Neural cell (in vitro differentiated cells): ENCODE measurements at regions not wholly inside any gene's neighbourhood (a gene's known extent, or its start where the extent isn't known, plus 50 kb on each side); places are given as distances from the start of the nearest gene placed in this dataset.

ENCODE experiments used
- H2AFZ ChIP-seq: fragments of 200-600, 300-800 bp; sonication (generic), shearing (Covaris generic); 2 replicates; pipeline ENCODE4 v1.6.0; 2014; ENCODE audit warnings: low read depth, mild to moderate bottlenecking, antibody characterized with exemption, low read length, moderate library complexity
- H3F3A ChIP-seq: fragments of 200-600 bp; shearing (Covaris generic); 2 replicates; pipeline ENCODE4 v1.6.1; 2016; ENCODE audit warnings: mild to moderate bottlenecking, moderate library complexity, mixed read lengths, antibody characterized with exemption, low read length; ENCODE audit not compliant: insufficient read depth, poor library complexity, severe bottlenecking
- H3K27ac ChIP-seq: fragments of 200-600, 300-800 bp; sonication (generic), shearing (Covaris generic); 2 replicates; pipeline ENCODE4 v1.5.1; 2014; ENCODE audit warnings: mild to moderate bottlenecking, low read length, moderate library complexity
- H3K27me3 ChIP-seq: fragments of 300-800, 200-600 bp; sonication (generic), shearing (Covaris generic); 2 replicates; pipeline ENCODE4 v1.6.0; 2014; ENCODE audit warnings: mild to moderate bottlenecking, low read depth, low read length, moderate library complexity; ENCODE audit not compliant: insufficient read depth
- H3K36me3 ChIP-seq: fragments of 300-800, 200-600 bp; sonication (generic), shearing (Covaris generic); 2 replicates; pipeline ENCODE4 v1.5.1; 2014; ENCODE audit warnings: mild to moderate bottlenecking, antibody characterized with exemption, low read length, moderate library complexity; ENCODE audit not compliant: insufficient read depth
- H3K4me2 ChIP-seq: fragments of 300-800, 200-600 bp; sonication (generic), shearing (Covaris generic); 2 replicates; pipeline ENCODE4 v1.6.0; 2014; ENCODE audit warnings: mild to moderate bottlenecking, low read length
- H3K4me3 ChIP-seq: fragments of 300-800, 200-600 bp; sonication (generic), shearing (Covaris generic); 2 replicates; pipeline ENCODE4 v1.5.1; 2014; ENCODE audit warnings: mild to moderate bottlenecking, low read length, moderate library complexity
- H3K79me2 ChIP-seq: fragments of 200-600 bp; shearing (Covaris generic); replicated peaks from 2 replicates; pipeline ENCODE4 v1.6.0; 2014; ENCODE audit warnings: mild to moderate bottlenecking, low read length, moderate library complexity; ENCODE audit not compliant: insufficient read depth
- H3K9ac ChIP-seq: fragments of 300-800, 200-600 bp; sonication (generic), shearing (Covaris generic); 2 replicates; pipeline ENCODE4 v1.6.1; 2016; ENCODE audit warnings: mild to moderate bottlenecking, low read length, mixed read lengths
- H3K9me2 ChIP-seq: fragments of 200-600 bp; shearing (Covaris generic); 2 replicates; pipeline ENCODE4 v1.6.1; 2016; ENCODE audit warnings: mild to moderate bottlenecking, low read length, mixed read lengths; ENCODE audit not compliant: insufficient read depth
- H3K9me3 ChIP-seq: fragments of 200-600, 300-800 bp; sonication (generic), shearing (Covaris generic); 2 replicates; pipeline ENCODE4 v1.6.1; 2016; ENCODE audit warnings: mild to moderate bottlenecking, mixed run types, low read length, moderate library complexity, mixed read lengths
- H4K20me1 ChIP-seq: fragments of 200-600 bp; shearing (Covaris generic); 2 replicates; pipeline ENCODE4 v1.6.1; 2016; ENCODE audit warnings: mild to moderate bottlenecking, mixed run types; ENCODE audit not compliant: insufficient read depth
- CTCF ChIP-seq: fragments of 450-650 bp; IDR thresholded peaks from 2 replicates; pipeline ENCODE4 v1.5.1; 2014; ENCODE audit warnings: antibody characterized with exemption, mild to moderate bottlenecking, moderate library complexity; ENCODE audit not compliant: poor library complexity, severe bottlenecking
- EP300 ChIP-seq: fragments of 450-650 bp; conservative IDR thresholded peaks from 2 replicates; pipeline ENCODE4 v1.6.1; 2014; ENCODE audit warnings: antibody characterized with exemption, mild to moderate bottlenecking, moderate library complexity; ENCODE audit not compliant: poor library complexity, severe bottlenecking
- EZH2 ChIP-seq: fragments of 200-600, 300-800 bp; shearing (Covaris generic), sonication (generic); IDR thresholded peaks from 2 replicates; pipeline ENCODE4 v1.6.1; 2014; ENCODE audit warnings: antibody characterized with exemption, low read length, borderline replicate concordance, mild to moderate bottlenecking; ENCODE audit not compliant: insufficient read depth, poor library complexity, severe bottlenecking
- MXI1 ChIP-seq: fragments of 450-650 bp; conservative IDR thresholded peaks from 2 replicates; pipeline ENCODE4 v1.6.1; 2014; ENCODE audit warnings: antibody characterized with exemption, mild to moderate bottlenecking; ENCODE audit not compliant: poor library complexity, severe bottlenecking
- POLR2AphosphoS5 ChIP-seq: IDR thresholded peaks from 2 replicates; pipeline ENCODE4 v1.6.1; 2012
- RAD21 ChIP-seq: fragments of 450-650 bp; conservative IDR thresholded peaks from 2 replicates; pipeline ENCODE4 v1.6.1; 2014; ENCODE audit warnings: antibody characterized with exemption, mild to moderate bottlenecking, moderate library complexity
- REST ChIP-seq: IDR thresholded peaks from 2 replicates; pipeline ENCODE4 v1.6.1; 2012; ENCODE audit warnings: borderline replicate concordance
- SMC3 ChIP-seq: fragments of 450-650 bp; conservative IDR thresholded peaks from 2 replicates; pipeline ENCODE4 v1.6.1; 2014; ENCODE audit warnings: antibody characterized with exemption, mild to moderate bottlenecking, moderate library complexity; ENCODE audit not compliant: poor library complexity
- TAF1 ChIP-seq: IDR thresholded peaks from 2 replicates; pipeline ENCODE4 v1.6.1; 2012; ENCODE audit warnings: low read depth

GRCh38 chr3:42022355-42022754, 60.5 kb upstream of the ULK4 start:
- TF ChIP-seq POLR2AphosphoS5 (no peak), RAD21 (no peak), MXI1 (no peak), EP300 (no peak), TAF1 (no peak), CTCF (no peak), REST (no peak), SMC3 (no peak), EZH2 (no peak)
- Histone ChIP-seq H3K27me3 (no peaks in the 10 kb centered on the region), H2AFZ (no peak overlapping the region), H3F3A (no peaks in the 10 kb centered on the region), H3K9me2 (no peaks in the 10 kb centered on the region), H3K4me2 (no peak overlapping the region), H3K27ac (no peak overlapping the region), H3K79me2 (peaks cover 61% of the 10 kb centered on the region), H3K9ac (no peak overlapping the region), H3K4me3 (no peak overlapping the region), H4K20me1 (no peaks in the 10 kb centered on the region), H3K36me3 (no peaks in the 10 kb centered on the region), H3K9me3 (no peaks in the 10 kb centered on the region)

- Histone ChIP-seq H2AFZ (no peak overlapping the region), H3K27ac (no peak overlapping the region), H3K9me2 (no peaks in the 10 kb centered on the region), H3K4me3 (no peak overlapping the region), H3K4me2 (no peak overlapping the region), H3K36me3 (no peaks in the 10 kb centered on the region), H3K9ac (no peak overlapping the region), H3K27me3 (no peaks in the 10 kb centered on the region), H4K20me1 (no peaks in the 10 kb centered on the region), H3K79me2 (peaks cover 69% of the 10 kb centered on the region), H3K9me3 (no peaks in the 10 kb centered on the region), H3F3A (no peaks in the 10 kb centered on the region)
- no peak for TF ChIP-seq EZH2
- TF ChIP-seq REST = no peak
These were observed 58.9 kb upstream of the ULK4 start for GRCh38 chr3:42020684-42021307.
